Fibroblast of the conjunctiva (primary cell): ENCODE measurements at regions not wholly inside any gene's neighbourhood (a gene's known extent, or its start where the extent isn't known, plus 50 kb on each side); places are given as distances from the start of the nearest gene placed in this dataset.

Source experiments
- DNase-seq: peaks from one replicate; pipeline ENCODE4 v3.0.0-alpha.2; 2010; ENCODE audit warnings: low read depth

- DNase-seq, result no peak
Observed at GRCh38 chr2:162945785-162946184, 107.2 kb upstream of the KCNH7 start.

- DNase-seq, result no peak
Observed at GRCh38 chr2:162938387-162938786, 99.8 kb upstream of the KCNH7 start.

DNA sequence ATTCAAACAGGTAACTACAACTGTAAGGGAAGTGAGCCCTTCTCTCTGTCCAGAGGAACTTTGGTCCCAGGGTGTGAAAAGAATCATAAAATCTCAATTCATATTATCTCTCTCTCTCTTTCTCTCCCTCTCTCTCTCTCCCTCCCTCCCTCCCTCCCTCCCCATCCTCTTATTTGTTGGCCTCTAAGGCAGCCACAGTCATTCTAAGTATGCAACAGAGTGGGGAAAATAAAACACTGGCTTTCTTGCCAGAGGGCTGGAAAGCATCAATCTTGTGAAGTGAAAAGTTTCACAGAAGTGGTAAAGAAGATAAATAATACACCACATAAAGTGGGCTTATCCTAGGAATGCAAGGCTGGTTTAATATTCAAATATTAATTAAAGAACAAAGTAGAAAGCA is 95.6 kb upstream of the KCNH7 start:
- peak; percentile 1 for DNase-seq

DNA sequence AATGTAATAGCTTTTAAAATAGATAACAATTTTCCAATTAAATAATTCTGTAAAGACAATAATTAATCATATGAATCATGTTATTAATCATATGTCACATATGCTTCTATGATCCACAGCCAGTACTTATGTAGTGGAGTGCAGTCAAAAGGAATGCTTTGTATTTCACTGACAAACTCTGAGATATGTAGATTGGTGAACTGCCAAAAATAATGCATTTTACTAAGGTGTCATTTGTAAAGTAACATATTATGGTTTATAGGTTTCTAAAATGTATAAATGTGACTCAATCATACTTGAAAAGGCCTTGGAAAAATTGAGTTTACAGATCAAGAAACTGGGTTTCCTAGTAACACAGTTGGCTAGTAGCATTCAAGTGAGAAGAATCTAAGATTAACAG is 93.8 kb upstream of the KCNH7 start:
- DNase-seq, result no peak

GRCh38 chr2:162929571-162929970 is 91.0 kb upstream of the KCNH7 start:
- no peak for DNase-seq

- DNase-seq, result no peak
Observed at GRCh38 chr2:162928356-162928755, 89.8 kb upstream of the KCNH7 start.

DNA sequence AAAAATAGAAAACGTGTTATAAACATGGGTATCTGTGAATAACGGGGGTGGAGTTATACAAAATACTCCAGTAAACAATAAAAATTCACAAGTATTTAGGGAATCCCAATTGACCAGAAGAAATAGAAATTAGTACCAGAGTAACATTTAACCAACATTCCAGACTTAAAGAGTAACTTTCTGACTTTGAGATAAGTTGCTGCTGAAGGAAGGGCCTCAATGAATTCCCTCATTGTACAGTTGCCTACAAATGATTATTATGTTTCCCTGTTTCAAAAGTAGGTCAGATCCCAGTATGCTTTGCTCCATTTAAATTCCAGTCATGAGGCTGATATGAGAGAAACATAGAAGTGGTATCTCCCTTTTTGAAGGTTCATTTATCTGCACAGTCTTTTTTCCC is 88.3 kb upstream of the KCNH7 start:
- no peak for DNase-seq

- DNase-seq, result no peak
Observed at GRCh38 chr2:162926501-162926900, 87.9 kb upstream of the KCNH7 start.

DNA sequence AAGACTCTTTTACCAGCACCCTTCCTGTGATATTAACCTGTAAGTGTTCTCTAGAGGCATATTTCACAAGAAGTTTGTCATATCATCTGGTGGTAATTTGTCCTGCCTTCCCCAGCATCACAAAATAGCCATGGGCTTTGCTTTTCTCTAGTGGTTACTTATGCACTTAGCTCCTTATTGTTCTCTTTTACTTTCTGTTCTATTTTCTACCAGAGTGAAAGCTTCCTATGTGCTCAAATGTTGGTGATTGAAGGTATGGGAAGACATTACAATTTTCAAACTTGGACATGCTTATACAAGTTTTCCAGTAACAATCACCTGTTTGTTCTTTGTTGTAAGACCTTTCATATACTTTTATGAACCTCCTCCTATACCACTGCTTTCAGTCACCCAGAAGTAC is 87.0 kb upstream of the KCNH7 start:
- no peak for DNase-seq

DNA sequence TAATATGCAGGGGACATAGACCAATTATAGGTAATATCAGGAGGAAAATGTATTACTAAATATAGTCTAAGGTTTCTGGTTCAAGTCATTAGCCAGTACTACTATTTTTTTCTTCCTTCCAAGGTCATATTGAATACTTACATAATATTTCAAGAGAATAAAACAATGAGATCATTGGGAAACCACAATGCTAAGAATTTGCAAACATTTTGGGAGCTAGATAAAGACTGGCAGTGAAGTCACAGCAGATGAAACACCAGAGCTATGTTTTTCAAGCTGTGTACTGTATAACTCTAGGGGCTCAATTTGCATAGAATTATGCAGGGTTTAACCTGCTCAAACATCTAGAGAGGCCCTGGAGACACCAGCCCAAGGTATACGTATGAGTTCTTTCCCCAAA is 80.5 kb upstream of the KCNH7 start:
- DNase-seq, result no peak

DNA sequence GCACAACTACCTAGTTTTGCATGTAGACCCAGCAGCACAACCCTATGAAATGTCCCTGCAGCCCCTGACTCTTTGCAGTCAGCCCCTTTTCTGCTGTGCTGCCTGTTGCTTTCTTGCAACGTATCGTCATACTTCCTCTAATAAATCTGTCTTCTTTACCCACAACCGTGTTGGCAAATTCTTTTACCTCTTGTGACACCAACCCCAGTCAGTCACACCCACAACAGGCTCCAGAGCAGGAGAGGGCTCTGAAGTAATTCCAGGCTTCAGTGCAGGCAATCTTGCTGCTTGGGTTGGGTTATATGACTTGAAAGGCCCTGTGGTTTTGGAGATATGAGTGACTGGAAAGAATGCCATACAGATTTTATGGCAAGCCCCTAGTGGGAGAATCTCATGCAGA is 79.1 kb upstream of the KCNH7 start:
- DNase-seq, result no peak

DNA sequence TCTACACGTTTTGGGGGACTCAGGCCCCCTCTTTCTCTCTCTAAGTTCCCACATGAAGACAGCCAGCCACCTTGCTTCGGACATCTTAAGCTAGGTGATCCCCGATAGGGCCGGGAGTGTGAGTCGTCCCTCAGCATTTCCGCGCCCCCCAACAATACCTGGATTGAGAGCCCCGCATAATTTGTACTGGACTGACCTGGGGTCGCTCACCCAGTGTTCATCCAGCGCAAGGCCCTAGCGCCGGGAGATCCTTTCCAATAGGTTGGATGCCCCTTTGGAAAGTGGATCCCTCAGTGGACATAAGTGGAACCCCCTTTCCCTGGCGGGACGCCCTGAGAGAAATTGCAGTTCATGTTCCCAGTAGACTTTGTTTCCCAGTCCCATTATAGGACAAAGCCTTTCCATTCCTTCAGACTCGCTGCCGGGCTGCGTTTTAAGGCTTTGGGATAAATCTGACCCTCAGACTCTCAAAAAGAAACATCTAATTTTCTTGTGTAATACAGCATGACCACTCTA is 77.8 kb upstream of the KCNH7 start:
- no peak for DNase-seq

GRCh38 chr2:162915858-162916257 is 77.3 kb upstream of the KCNH7 start:
- no peak for DNase-seq

GRCh38 chr2:162914161-162914560 is 75.6 kb upstream of the KCNH7 start:
- no peak for DNase-seq

DNA sequence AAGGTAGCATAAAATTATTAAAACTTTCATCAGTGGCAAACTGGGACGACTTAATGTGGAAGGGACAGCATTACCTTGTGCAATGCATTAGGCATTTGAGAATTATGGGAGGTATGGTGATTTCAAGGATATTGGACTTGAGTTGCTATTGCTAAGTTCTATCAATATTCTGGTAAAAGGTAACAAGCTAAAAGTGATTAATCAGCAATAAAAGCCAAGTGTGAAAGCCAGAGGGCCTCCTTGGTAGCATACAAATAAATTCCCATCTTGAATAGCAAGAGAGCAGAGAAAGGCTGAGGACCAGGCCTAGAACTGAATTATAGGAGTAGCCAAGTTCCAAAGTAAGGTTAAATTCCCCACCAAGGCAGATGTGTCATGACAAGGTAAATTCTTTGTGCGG is 74.2 kb upstream of the KCNH7 start:
- DNase-seq, result no peak

- DNase-seq, result no peak
Observed at GRCh38 chr2:162908567-162908966, 70.0 kb upstream of the KCNH7 start.

- peak; percentile 34 for DNase-seq
Observed at GRCh38 chr2:162890690-162891311, 52.2 kb upstream of the KCNH7 start.

- DNase-seq, result no peak
Observed at GRCh38 chr2:162888652-162889051, 50.1 kb upstream of the KCNH7 start.
